Activated CD8-positive, alpha-beta memory T cell treated with anti-CD3 and anti-CD28 coated beads, Interleukin-2, amount 10 ng/mL, durations not matched to agents 7 days and 5 days (primary cell): ENCODE measurements at regions not wholly inside any gene's neighbourhood (a gene's known extent, or its start where the extent isn't known, plus 50 kb on each side); places are given as distances from the start of the nearest gene placed in this dataset.

Experiments used
- ATAC-seq: fragments of 150-1000 bp; cut with Tn5 transposase; one replicate; pipeline ENCODE4 v1.10.0; 2021; ENCODE audit warnings: moderate library complexity
- CTCF ChIA-PET: fragments of 350-600 bp; sonication (Branson Sonifier 250); formaldehyde crosslinking; loops from one replicate; lab custom pipeline; 2021; ENCODE audit warnings: antibody characterized with exemption; lab: Charles Lee
- DNase-seq: peaks from one replicate; pipeline ENCODE4 v3.0.0-alpha.2; 2020
- H3K27ac Mint-ChIP-seq: one replicate; pipeline ENCODE4 v1.8.0; 2021; ENCODE audit warnings: mild to moderate bottlenecking, mixed read lengths
- H3K27me3 Mint-ChIP-seq: one replicate; pipeline ENCODE4 v1.8.0; 2021; ENCODE audit warnings: mixed read lengths
- H3K36me3 Mint-ChIP-seq: one replicate; pipeline ENCODE4 v1.8.0; 2021; ENCODE audit warnings: mild to moderate bottlenecking, mixed read lengths
- H3K4me1 Mint-ChIP-seq: one replicate; pipeline ENCODE4 v1.8.0; 2021; ENCODE audit warnings: mixed read lengths
- H3K4me3 Mint-ChIP-seq: one replicate; pipeline ENCODE4 v1.8.0; 2021; ENCODE audit warnings: mild to moderate bottlenecking, moderate library complexity, mixed read lengths
- H3K9me3 Mint-ChIP-seq: one replicate; pipeline ENCODE4 v1.8.0; 2022; ENCODE audit warnings: low read depth, mixed read lengths

DNA sequence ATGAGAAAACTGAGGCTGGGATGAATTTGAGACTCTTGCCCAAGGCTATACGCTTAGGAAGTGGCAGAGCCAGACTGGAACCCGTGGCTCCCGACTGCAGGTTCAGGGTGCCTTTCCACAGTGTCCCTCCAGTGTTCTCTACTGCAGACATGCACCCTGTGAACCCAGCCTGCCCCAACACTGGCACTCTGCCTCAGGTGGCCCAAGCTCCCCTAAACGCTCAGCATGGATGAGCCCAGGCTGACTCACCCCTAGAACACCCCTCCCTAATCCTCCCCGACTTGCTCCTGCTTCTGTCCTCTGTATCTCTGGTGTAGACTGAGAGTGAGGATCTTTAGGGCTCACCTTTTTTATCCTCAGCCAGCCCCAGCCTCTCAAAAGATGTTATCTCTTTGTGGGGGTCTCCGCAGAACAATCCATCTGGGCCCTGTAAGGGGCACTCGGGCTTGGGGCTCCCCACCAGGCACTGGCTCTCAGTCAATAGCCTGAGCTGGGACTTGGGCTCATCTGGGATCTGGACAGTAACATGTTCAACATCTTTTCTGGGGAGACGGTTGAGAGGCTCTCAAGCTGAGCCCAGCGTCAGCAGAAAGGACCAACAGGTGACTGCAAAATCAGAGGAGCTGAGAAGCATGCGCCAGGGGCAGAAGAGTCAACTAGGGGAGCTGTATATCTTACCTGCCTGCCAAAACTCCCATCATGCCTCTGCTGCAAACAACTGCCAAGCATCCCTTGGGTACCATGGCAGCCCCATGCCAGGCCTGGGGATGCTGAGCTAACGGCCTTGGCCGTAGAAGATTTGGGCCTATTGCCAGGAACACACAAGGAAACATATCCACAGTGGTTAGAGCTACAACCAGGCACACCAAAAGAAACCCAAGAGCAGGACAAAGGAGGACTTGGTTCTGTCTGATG, 176.2 kb downstream of the BUD13 start:
- H3K27me3 Mint-ChIP-seq: peaks cover 7% of the 10 kb centered on the region
- CTCF ChIA-PET: no interaction called here
- no peak overlapping the region for H3K4me3 Mint-ChIP-seq
- no peaks in the 10 kb centered on the region for H3K4me1 Mint-ChIP-seq
- no peaks in the 10 kb centered on the region for H3K9me3 Mint-ChIP-seq
- no peaks in the 10 kb centered on the region for H3K36me3 Mint-ChIP-seq
- ATAC-seq (no peak), DNase-seq (no peak)
- no peak overlapping the region for H3K27ac Mint-ChIP-seq

DNA sequence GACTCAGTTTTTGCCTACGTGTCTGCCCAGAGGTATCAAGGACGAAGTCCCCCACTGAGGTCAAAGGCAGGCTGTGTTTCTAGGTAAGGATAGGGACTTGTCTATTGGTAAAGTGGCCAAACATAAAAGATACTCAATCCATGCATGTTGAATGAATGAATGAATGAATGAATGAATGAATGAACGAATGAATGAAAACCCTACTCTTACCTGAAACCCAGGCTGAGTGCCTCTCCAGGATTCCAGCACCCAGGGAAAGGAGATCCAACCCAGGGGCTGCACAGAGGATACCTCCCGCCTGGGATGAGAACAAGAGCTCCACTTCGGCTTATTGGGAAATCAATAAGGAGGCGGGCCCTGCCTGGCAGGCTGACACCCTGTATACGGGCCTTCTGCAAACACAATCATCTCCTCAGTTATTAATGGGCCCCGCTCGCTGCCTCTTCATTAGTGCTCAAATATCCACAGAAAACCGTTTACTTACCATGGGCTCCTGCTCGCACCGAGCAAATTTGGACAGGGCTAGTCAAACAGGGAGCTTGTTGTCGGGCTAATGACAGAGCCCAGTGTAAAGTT, 177.4 kb downstream of the BUD13 start:
- DNase-seq (no peak), ATAC-seq (no peak)
- Mint-ChIP-seq H3K36me3 (no peaks in the 10 kb centered on the region), H3K27me3 (peaks cover 6% of the 10 kb centered on the region), H3K9me3 (no peaks in the 10 kb centered on the region), H3K4me1 (no peaks in the 10 kb centered on the region), H3K4me3 (no peak overlapping the region), H3K27ac (no peak overlapping the region)
- CTCF ChIA-PET: no interaction called here

DNA sequence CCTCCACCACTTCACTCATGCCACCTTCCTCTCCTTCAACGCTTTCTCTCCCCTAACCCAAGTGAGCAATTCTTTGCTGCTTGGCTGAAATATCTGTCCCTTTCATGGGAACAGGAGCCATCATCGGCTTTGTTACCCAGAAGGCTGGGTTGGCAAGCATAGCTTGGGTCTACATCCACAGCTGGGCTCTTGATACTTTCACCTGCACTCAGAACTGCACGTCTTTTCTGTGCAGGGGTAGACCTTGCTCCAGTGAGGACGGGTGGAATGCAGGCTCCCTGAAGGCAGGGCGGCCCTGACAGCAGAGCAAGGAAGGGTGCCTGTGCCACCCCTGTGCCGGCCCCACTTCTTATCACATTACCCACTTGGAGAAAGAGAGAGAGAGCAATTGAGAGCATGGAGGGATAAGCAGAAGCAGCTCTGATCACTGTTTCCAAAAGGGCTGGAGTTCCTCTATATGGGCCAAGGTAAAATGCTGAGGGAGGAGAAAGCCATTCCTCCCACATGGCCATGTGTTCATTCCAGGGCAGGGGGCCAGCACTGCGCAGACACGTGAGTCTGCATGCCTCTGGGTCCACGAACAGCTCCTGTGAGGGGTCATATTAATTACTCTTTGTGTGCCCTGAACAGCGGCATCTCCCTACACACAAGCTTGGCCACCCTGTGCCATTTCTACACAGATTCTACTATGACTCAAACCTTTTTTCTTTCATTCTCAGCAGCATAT, 181.8 kb downstream of the BUD13 start:
- Mint-ChIP-seq H3K27me3 (peaks cover 2% of the 10 kb centered on the region), H3K4me1 (no peaks in the 10 kb centered on the region), H3K9me3 (no peaks in the 10 kb centered on the region), H3K4me3 (no peak overlapping the region), H3K36me3 (no peaks in the 10 kb centered on the region), H3K27ac (no peak overlapping the region)
- CTCF ChIA-PET: interaction anchor here (1.2 kb wide), 1 partner anchor 50 kb away, joined by 3 read pairs; no protein-coding TSS in a partner anchor
- DNase-seq (no peak), ATAC-seq (no peak)

DNA sequence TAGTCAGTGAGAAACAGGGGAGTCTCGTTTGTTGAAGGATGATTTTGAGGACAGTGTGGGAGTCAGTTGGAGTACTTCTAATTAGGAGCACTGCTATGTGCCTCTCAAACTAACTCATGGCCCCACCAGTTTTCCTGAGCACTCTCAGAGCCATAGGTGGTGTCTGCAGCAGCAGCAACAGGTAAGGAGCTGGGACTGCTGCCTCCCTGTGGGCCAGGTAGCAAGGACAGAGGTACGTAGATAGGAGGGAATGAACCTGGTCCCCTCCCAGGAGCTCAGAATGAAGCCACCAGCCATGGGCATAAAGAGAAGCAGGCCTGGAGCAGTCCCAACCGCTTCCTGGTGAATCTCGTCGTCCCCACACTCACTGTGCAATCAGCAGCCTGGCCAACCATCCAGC, 183.4 kb downstream of the BUD13 start:
- ATAC-seq (no peak), DNase-seq (no peak)
- no peak overlapping the region for H3K4me3 Mint-ChIP-seq
- H3K36me3 Mint-ChIP-seq: no peaks in the 10 kb centered on the region
- peaks cover 11% of the 10 kb centered on the region for H3K27me3 Mint-ChIP-seq
- CTCF ChIA-PET: no interaction called here
- no peak overlapping the region for H3K27ac Mint-ChIP-seq
- H3K9me3 Mint-ChIP-seq: no peaks in the 10 kb centered on the region
- no peaks in the 10 kb centered on the region for H3K4me1 Mint-ChIP-seq

DNA sequence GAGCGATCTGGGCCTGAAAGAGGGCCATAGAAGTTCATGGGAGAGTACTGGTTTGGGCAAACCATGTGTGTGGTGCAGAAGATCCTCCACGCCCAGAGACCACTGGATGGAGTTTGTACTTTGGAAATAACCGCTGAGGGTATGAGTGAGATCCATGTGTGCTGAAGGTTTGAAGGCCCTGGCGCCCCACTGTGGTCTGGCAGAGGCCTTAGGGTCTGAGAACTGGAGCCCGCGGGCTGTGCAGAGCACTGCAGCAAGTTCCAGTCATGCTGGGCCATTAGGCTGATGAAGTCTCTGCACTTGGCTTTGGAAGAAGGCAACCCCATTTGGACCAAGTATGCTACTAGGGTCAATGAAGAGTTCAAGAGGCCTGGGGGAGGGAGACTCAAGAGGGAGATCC, 186.4 kb downstream of the BUD13 start:
- H3K4me3 Mint-ChIP-seq: no peak overlapping the region
- no peaks in the 10 kb centered on the region for H3K36me3 Mint-ChIP-seq
- CTCF ChIA-PET: no interaction called here
- no peak overlapping the region for H3K27ac Mint-ChIP-seq
- DNase-seq (no peak), ATAC-seq (no peak)
- H3K9me3 Mint-ChIP-seq: no peaks in the 10 kb centered on the region
- no peaks in the 10 kb centered on the region for H3K4me1 Mint-ChIP-seq
- peaks cover 30% of the 10 kb centered on the region for H3K27me3 Mint-ChIP-seq

DNA sequence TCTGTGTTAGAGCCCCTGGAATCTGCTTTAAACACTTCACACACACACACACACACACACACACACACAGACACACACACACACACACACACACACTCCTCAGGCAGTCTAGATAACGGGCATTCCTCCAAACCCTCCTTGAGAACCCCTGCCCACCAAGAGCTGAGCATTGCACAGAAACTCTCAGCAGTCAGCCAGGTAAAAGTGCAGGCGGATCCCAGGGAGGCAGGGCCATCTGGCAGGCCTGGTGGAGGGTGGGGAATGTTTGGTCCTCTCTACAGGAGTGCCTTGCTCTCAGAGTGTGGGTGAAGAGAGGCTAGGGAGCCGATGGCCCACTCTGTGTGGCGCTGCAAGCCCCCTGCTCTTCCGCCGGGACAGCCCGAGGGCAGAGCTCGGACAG, 190.2 kb downstream of the BUD13 start:
- DNase-seq (no peak), ATAC-seq (no peak)
- CTCF ChIA-PET: no interaction called here
- Mint-ChIP-seq H3K9me3 (no peaks in the 10 kb centered on the region), H3K4me3 (no peak overlapping the region), H3K4me1 (no peaks in the 10 kb centered on the region), H3K36me3 (no peaks in the 10 kb centered on the region), H3K27ac (no peak overlapping the region), H3K27me3 (peaks cover 63% of the 10 kb centered on the region)

DNA sequence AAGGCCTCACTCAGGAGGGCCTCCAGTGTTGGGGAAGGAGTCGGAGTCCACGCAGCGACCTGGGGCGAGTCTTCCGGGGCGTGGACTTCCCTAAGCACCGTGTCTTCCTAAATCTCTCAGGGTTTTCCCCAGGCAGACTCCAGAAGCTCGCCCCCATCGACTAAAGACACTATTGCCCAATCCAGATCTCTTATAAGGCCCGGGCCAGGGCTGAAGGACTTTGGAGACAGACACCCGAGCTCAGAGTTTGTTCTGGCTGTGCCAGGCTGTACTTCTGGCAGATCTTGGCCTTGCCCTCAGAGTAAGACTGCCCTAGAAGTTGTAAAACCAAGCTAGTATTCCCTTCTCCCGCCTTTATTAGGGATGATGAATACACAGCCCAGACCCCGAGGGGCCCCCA, 191.4 kb downstream of the BUD13 start:
- Mint-ChIP-seq H3K27ac (no peak overlapping the region), H3K36me3 (no peaks in the 10 kb centered on the region), H3K27me3 (peaks cover 71% of the 10 kb centered on the region), H3K9me3 (no peaks in the 10 kb centered on the region), H3K4me3 (no peak overlapping the region), H3K4me1 (no peaks in the 10 kb centered on the region)
- no peak for ATAC-seq
- CTCF ChIA-PET: no interaction called here
- DNase-seq: no peak

DNA sequence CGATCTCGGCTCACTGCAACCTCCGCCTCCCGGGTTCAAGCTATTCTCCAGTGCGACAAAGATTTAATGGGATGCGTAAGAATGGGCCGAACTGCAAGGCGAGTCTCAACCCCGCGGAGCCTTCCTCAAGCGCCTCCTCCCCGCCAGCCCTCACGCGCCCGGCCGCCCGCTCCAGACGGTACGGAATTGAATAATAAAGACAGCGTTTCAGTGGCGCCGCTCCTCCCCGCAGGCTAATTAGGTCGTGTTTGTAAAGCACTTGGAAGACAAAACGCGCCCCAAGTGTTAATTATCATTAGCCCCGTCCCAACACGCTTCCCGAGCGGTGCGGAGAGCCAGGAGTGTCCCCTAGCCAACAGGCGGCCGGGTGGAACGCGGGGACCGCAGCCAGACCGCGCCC, 192.0 kb downstream of the BUD13 start:
- Mint-ChIP-seq H3K4me3 (no peak overlapping the region), H3K36me3 (no peaks in the 10 kb centered on the region), H3K27ac (no peak overlapping the region), H3K4me1 (no peaks in the 10 kb centered on the region), H3K27me3 (peaks cover 71% of the 10 kb centered on the region), H3K9me3 (no peaks in the 10 kb centered on the region)
- ATAC-seq (no peak), DNase-seq (no peak)
- CTCF ChIA-PET: no interaction called here

DNA sequence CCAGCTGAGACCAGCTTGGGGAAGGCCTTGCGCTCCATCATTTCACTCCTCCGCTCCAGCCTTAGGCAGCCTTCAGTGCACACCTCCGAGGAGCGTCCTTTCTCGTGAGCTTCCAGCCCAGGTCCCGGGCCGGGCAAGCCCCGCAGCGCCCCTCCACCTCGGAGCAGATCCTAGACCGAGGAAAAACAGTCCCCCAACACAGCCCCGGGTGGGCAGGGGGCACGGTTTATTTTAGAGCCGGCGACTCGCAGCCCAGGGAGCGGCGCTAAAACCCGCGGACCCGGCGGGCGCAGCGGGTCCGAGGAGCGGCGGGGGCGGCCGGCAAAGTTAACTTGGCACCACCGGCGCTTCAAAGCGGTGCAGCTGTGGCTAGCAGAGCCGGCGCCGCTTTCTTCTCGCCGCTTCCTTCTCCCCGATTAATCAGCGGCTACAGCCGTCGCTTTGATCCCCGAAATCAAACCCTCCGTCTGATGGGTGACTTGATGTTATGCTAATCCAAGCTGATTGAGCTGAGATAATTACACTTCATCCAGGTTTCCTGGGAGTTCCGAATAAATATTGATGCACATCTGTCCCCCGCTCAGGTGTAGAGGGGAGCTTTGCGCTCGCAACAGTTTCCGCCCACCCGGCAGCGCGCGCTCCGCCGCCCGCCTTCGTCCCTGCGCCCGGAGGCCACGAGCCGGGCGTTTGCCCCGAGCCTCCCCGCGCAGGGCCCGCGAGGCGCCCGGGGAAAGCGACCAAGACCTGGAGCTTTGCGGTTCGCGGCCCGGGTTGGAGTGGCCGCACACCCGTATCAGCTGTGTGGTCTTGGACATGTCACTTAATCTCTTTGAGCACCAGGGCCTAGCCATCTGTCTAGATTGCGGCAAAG, 192.7 kb downstream of the BUD13 start:
- no peaks in the 10 kb centered on the region for H3K36me3 Mint-ChIP-seq
- H3K9me3 Mint-ChIP-seq: no peaks in the 10 kb centered on the region
- peaks cover 66% of the 10 kb centered on the region for H3K27me3 Mint-ChIP-seq
- DNase-seq: no peak
- no peaks in the 10 kb centered on the region for H3K4me1 Mint-ChIP-seq
- CTCF ChIA-PET: no interaction called here
- H3K27ac Mint-ChIP-seq: no peak overlapping the region
- H3K4me3 Mint-ChIP-seq: no peak overlapping the region
- no peak for ATAC-seq

DNA sequence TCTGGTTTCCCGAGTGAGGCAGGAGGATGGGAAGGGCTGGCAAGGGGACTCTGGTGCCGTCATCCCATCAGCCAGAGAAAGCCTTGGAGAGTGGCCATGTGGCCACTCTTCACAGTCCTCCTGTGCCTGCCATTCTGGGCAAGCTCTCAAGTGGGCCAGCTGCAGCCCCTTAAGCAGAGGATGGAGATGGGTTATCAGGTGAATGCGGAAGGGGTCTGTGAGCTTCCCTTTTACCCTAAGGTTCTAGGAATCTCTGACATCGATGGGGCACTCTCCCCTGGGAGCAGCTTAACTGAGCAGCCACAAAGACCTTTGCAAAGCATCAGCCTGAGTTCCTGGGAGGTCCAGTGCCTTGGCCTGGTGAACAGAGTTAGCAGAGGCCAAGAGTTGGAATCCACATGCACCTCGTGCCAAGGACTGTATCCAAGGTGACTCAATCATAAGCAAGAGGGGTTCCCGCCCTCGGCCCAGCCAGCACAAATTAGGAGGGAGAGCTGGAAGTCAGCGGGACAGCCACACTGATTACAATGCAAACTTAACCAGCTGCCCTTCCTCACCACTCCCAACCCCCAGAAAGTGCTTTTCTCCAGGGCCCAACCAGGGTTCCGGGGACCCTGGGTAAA, 193.6 kb downstream of the BUD13 start:
- no peak for DNase-seq
- no peaks in the 10 kb centered on the region for H3K9me3 Mint-ChIP-seq
- H3K36me3 Mint-ChIP-seq: no peaks in the 10 kb centered on the region
- H3K27ac Mint-ChIP-seq: peak overlapping the region; percentile 50
- no peak for ATAC-seq
- H3K27me3 Mint-ChIP-seq: peaks cover 61% of the 10 kb centered on the region
- CTCF ChIA-PET: no interaction called here
- H3K4me1 Mint-ChIP-seq: no peaks in the 10 kb centered on the region
- H3K4me3 Mint-ChIP-seq: no peak overlapping the region

DNA sequence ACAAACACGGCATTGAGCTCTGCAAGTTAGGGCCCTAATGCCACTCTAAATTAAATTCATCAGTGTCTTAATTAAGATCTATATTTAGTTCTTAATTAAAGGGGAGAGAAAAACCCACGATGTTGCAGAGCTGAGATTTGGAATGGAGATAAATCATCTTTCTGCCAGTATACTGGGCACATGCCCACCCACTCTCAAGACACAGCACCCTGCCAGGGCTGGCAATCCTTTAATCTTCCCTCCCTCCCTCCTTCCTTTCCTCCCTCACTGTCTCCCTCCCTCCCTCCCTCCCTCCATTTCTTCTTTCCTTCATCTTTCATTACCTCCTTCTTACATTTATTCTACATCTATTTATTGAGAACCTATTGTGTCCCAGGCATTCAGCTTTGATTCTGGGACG, 194.8 kb downstream of the BUD13 start:
- no peak for ATAC-seq
- Mint-ChIP-seq H3K27ac (no peak overlapping the region), H3K4me1 (no peaks in the 10 kb centered on the region), H3K27me3 (peaks cover 53% of the 10 kb centered on the region), H3K36me3 (no peaks in the 10 kb centered on the region), H3K9me3 (no peaks in the 10 kb centered on the region), H3K4me3 (no peak overlapping the region)
- DNase-seq: no peak
- CTCF ChIA-PET: no interaction called here

DNA sequence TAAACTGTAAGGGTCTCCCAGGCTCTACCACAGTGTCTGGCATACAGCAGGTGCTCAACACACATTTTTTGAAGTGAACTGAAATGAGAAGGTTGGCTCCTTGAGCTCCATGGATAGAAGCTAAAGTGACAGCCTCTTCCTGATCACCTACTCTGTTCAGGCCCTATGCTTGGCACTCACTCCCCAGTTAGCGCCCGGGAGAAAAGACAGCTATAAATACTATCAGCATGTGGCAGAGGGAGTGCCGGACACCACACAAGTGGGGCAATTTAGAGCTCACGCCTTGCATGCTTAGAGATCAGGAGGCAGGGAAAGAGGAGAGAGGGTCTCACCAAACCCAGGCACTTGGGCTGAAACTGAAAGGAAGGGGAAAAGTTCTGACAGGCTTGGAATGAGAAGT, 195.5 kb downstream of the BUD13 start:
- Mint-ChIP-seq H3K27ac (no peak overlapping the region), H3K4me1 (no peaks in the 10 kb centered on the region), H3K4me3 (no peak overlapping the region), H3K9me3 (no peaks in the 10 kb centered on the region), H3K36me3 (no peaks in the 10 kb centered on the region), H3K27me3 (peaks cover 51% of the 10 kb centered on the region)
- DNase-seq: no peak
- CTCF ChIA-PET: no interaction called here
- ATAC-seq: no peak

DNA sequence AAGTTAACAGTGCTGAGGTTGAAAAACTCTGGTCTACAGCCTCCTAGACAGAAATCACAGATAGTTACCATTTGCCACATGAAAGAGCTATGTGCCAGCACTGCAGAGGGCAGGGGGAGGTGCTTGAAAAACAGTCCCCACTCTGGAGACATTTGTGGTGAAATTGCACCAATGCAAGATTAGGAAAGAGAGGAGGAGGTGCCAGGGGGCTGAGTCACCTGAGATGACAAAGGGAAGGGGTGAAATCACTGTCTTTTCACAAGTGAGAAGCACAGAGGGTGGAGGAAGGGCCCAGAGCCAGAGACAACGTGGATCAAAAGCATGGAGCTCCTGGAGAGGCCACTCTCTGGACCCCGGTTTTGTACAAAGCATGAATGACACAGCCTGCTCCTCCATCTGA, 196.3 kb downstream of the BUD13 start:
- no peaks in the 10 kb centered on the region for H3K4me1 Mint-ChIP-seq
- CTCF ChIA-PET: no interaction called here
- ATAC-seq (no peak), DNase-seq (no peak)
- H3K27ac Mint-ChIP-seq: no peak overlapping the region
- H3K9me3 Mint-ChIP-seq: no peaks in the 10 kb centered on the region
- peaks cover 43% of the 10 kb centered on the region for H3K27me3 Mint-ChIP-seq
- H3K4me3 Mint-ChIP-seq: no peak overlapping the region
- no peaks in the 10 kb centered on the region for H3K36me3 Mint-ChIP-seq
